ENCODE measurements at regions not wholly inside any gene's neighbourhood (a gene's known extent, or its start where the extent isn't known, plus 50 kb on each side); places are given as distances from the start of the nearest gene placed in this dataset.

- Histone ChIP-seq H3K27me3 (ENCODE audit: control insufficient read depth in 2 of 2, insufficient read depth in 2 of 2, low read length in 2 of 2) (peaks cover 76 to 92% of the 10 kb centered on the region in 2 experiments), H4K20me1 (replicated peaks; ENCODE audit: control insufficient read depth, insufficient read depth, low read length) (peaks cover 7% of the 10 kb centered on the region; the same call in 1 of the 2 replicates), H3K9me3 (replicated peaks; ENCODE audit: control insufficient read depth, insufficient read depth, low read depth, low read length) (no peaks in the 10 kb centered on the region), H3K4me1 (replicated peaks in 1 of 2; ENCODE audit: control insufficient read depth in 2 of 2, insufficient read depth in 2 of 2, low read length in 2 of 2) (peaks cover 0 to 14% of the 10 kb centered on the region in 2 experiments; a peak in 1 of 5 replicates), H2AFZ (ENCODE audit: low read depth, low read length) (no peak overlapping the region), H3K4me3 (no peak overlapping the region), H3K9me1 (ENCODE audit: control insufficient read depth, insufficient read depth, low read length) (no peaks in the 10 kb centered on the region), H3K36me3 (ENCODE audit: control insufficient read depth, insufficient read depth, low read length) (no peaks in the 10 kb centered on the region), H3K9ac (ENCODE audit: insufficient read depth in 1 of 2, low read depth in 2 of 2, low read length in 2 of 2) (peak overlapping the region in 1 of 2 experiments; percentile 10; a peak in 2 of 4 replicates), H3K4me2 (ENCODE audit: insufficient read depth, low read length) (no peak overlapping the region), H3K27ac (ENCODE audit: extremely low read depth, low read depth, low read length) (no peak overlapping the region), H3K79me2 (ENCODE audit: control insufficient read depth, insufficient read depth, low read length) (no peaks in the 10 kb centered on the region)
- TF ChIP-seq ZC3H4 (CRISPR knock-in tag; IDR thresholded peaks at IDR 0.05; ENCODE audit: borderline replicate concordance) (no peak), GATA2 (CRISPR knock-in tag; IDR thresholded peaks at IDR 0.05) (0 out of 2 replicates have a peak, but pooled peaks have one; percentile 13), ZNF79 (CRISPR knock-in tag; IDR thresholded peaks at IDR 0.05; ENCODE audit: low read depth) (no peak), ZNF12 (CRISPR knock-in tag; IDR thresholded peaks at IDR 0.05) (no peak; the same call in 1 of the 2 replicates), HSF4 (CRISPR knock-in tag; IDR thresholded peaks at IDR 0.05; ENCODE audit: borderline replicate concordance) (0 out of 2 replicates have a peak, but pooled peaks have one; percentile 25), ATF7 (IDR thresholded peaks at IDR 0.05) (0 out of 2 replicates have a peak, but pooled peaks have one; percentile 2), ZNF740 (CRISPR knock-in tag; IDR thresholded peaks at IDR 0.05) (no peak), ZNF740 (tag; IDR thresholded peaks at IDR 0.05) (0 out of 4 replicates have a peak, but pooled peaks of 1 of the 2 experiments have one; percentile 55), ETV5 (CRISPR knock-in tag; IDR thresholded peaks at IDR 0.05; ENCODE audit: low read depth) (peak; percentile 37; the same call in 1 of the 2 replicates), SIN3A (IDR thresholded peaks at IDR 0.05; ENCODE audit: borderline replicate concordance in 2 of 2, control insufficient read depth in 1 of 2, low read depth in 2 of 2, low read length in 2 of 2) (0 out of 4 replicates have a peak, but pooled peaks of 1 of the 2 experiments have one; percentile 9), ZNF212 (CRISPR knock-in tag; IDR thresholded peaks at IDR 0.05) (no peak), ZFP36 (IDR thresholded peaks at IDR 0.05; ENCODE audit: low read depth, low read length, partially characterized antibody) (peak; percentile 2), ZBTB2 (IDR thresholded peaks at IDR 0.05) (peak; percentile 15; the same call in 1 of the 2 replicates)
- DNase-seq (ENCODE audit: extremely low read depth in 1 of 4, low spot score in 3 of 4) = no peak
- ATAC-seq = no peak
- POLR2A ChIA-PET = interaction anchor here (1.0 to 2.8 kb wide), 3 partner anchors 9 to 30 kb away, joined by 3 to 6 read pairs (median 6); no protein-coding TSS in a partner anchor
- intact Hi-C loops (cut with micrococcal nuclease) (loop anchor here (10.0 kb wide), 3 partner anchors 177 to 497 kb away; partner anchors contain the start of genes C22orf39 and DGCR2), in situ Hi-C loops (cut with MboI) (no loop called here)
- no peak for FAIRE-seq
- BruUV-seq (replicated peaks) = no TSS peak
- 11% methylated on average over 18 of the region's 18 CpGs for WGBS (ENCODE audit: insufficient coverage, low coverage, missing lambda C conversion rate)
- CTCF ChIA-PET (ENCODE audit: low intra/inter-chr PET ratio) = interaction anchor here (0.7 kb wide), 1 partner anchor 106 kb away, joined by 3 read pairs; no protein-coding TSS in a partner anchor
Observed at GRCh38 chr22:19621373-19622060, 92.8 kb upstream of the SEPTIN5 start.
